Right lobe of liver (tissue), 4 donors: ENCODE measurements at regions not wholly inside any gene's neighbourhood (a gene's known extent, or its start where the extent isn't known, plus 50 kb on each side); places are given as distances from the start of the nearest gene placed in this dataset.

Experiments
- POLR2A ChIP-seq: fragments of 450-650 bp; IDR thresholded peaks from one replicate; pipeline ENCODE4 v1.6.1; 2017; ENCODE audit warnings: antibody characterized with exemption, mild to moderate bottlenecking
- TF ChIP-seq, protein P1 (sequence below), 4 donors: fragments of 200-600 bp in 3 of 4; fragments of 450-650 bp in 1 of 4; IDR thresholded peaks; one replicate each; pipeline versions ENCODE4 v1.5.1 to v1.8.0; 2016 to 2022; ENCODE audit warnings: antibody characterized with exemption in 4 of 4, mild to moderate bottlenecking in 2 of 4
- donor health status: DM: no; HTN: no; CAD: no.
- donor health status: DM: no; HTN: no; CAD: no.
- donor health status: DM: no; HTN: yes; CAD: no.

DNA sequence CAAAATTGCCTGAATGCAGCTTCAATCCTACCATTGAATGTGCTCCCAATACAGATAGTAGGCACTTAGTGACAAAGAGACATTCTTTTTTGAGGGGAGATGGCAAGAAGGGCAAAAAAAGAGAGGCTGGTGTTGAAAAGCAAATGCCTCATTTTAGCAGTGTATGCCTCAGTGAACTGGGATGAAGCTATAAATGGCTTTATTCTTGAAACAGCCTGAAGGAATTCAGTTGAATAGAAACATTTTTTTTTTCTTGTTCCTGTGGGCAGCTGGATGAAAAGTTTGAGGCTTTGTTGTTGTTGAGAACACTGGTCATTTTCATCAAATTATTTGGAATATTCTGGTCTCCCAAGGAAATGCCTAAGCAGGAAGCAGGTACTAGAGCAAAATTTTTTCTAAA, 228.9 kb downstream of the RNF144A start:
- TF ChIP-seq, protein P1, sequence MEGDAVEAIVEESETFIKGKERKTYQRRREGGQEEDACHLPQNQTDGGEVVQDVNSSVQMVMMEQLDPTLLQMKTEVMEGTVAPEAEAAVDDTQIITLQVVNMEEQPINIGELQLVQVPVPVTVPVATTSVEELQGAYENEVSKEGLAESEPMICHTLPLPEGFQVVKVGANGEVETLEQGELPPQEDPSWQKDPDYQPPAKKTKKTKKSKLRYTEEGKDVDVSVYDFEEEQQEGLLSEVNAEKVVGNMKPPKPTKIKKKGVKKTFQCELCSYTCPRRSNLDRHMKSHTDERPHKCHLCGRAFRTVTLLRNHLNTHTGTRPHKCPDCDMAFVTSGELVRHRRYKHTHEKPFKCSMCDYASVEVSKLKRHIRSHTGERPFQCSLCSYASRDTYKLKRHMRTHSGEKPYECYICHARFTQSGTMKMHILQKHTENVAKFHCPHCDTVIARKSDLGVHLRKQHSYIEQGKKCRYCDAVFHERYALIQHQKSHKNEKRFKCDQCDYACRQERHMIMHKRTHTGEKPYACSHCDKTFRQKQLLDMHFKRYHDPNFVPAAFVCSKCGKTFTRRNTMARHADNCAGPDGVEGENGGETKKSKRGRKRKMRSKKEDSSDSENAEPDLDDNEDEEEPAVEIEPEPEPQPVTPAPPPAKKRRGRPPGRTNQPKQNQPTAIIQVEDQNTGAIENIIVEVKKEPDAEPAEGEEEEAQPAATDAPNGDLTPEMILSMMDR (IDR thresholded peaks at IDR 0.05): no peak
- no peak for TF ChIP-seq POLR2A
